DND-41 (cell line): ENCODE measurements at regions not wholly inside any gene's neighbourhood (a gene's known extent, or its start where the extent isn't known, plus 50 kb on each side); places are given as distances from the start of the nearest gene placed in this dataset.

Experiments used
- ATAC-seq: fragments of 200-7000 bp; cut with Tn5 transposase; 3 replicates; pipeline ENCODE4 v1.9.1; 2021; ENCODE audit warnings: low read depth; ENCODE audit not compliant: insufficient read depth
- DNase-seq: peaks from one replicate; pipeline ENCODE4 v3.0.0-alpha.2; 2020
- H2AFZ ChIP-seq: 2 replicates; pipeline ENCODE4 v1.6.0; 2012; ENCODE audit warnings: low read depth, low read length
- H3K27ac ChIP-seq: 2 replicates; pipeline ENCODE4 v1.5.1; 2012; ENCODE audit warnings: low read length, inconsistent platforms
- H3K27me3 ChIP-seq: fragments of 200-600 bp; sonication (generic); 2 replicates; pipeline ENCODE4 v1.6.0; 2012; ENCODE audit warnings: low read length, mild to moderate bottlenecking, inconsistent platforms; ENCODE audit not compliant: insufficient read depth, poor library complexity
- H3K36me3 ChIP-seq: 2 replicates; pipeline ENCODE4 v1.5.1; 2012; ENCODE audit warnings: low read length, inconsistent platforms; ENCODE audit not compliant: insufficient read depth
- H3K4me1 ChIP-seq: 2 replicates; pipeline ENCODE4 v1.5.1; 2012; ENCODE audit warnings: mild to moderate bottlenecking, low read length; ENCODE audit not compliant: insufficient read depth
- H3K4me2 ChIP-seq: 2 replicates; pipeline ENCODE4 v1.6.0; 2012; ENCODE audit warnings: mild to moderate bottlenecking, moderate library complexity, low read length, inconsistent platforms; ENCODE audit not compliant: insufficient read depth
- H3K4me3 ChIP-seq, 2 experiments: fragments of 200-600 bp in 1 of 2; shearing (Covaris generic) in 1 of 2; 2 replicates each; pipeline ENCODE4 v1.5.1; 2012 to 2016; ENCODE audit warnings: inconsistent platforms in 2 of 2, low read length in 2 of 2, mild to moderate bottlenecking in 2 of 2, low read depth in 1 of 2, moderate library complexity in 1 of 2
- H3K79me2 ChIP-seq: 2 replicates; pipeline ENCODE4 v1.6.0; 2012; ENCODE audit warnings: low read length, inconsistent platforms; ENCODE audit not compliant: insufficient read depth
- H3K9ac ChIP-seq: 2 replicates; pipeline ENCODE4 v1.6.0; 2012; ENCODE audit warnings: low read depth, mild to moderate bottlenecking, inconsistent platforms, low read length, moderate library complexity
- H3K9me3 ChIP-seq: 2 replicates; pipeline ENCODE4 v1.5.1; 2012; ENCODE audit warnings: low read length, moderate library complexity, mild to moderate bottlenecking, inconsistent platforms; ENCODE audit not compliant: insufficient read depth, severe bottlenecking
- H4K20me1 ChIP-seq: 2 replicates; pipeline ENCODE4 v1.6.0; 2012; ENCODE audit warnings: low read length; ENCODE audit not compliant: insufficient read depth
- EZH2 ChIP-seq: IDR thresholded peaks from 3 replicates; pipeline ENCODE4 v1.6.1; 2012; ENCODE audit warnings: borderline replicate concordance, low read depth, mild to moderate bottlenecking, moderate library complexity, low read length, inconsistent platforms; ENCODE audit not compliant: severe bottlenecking
- TF ChIP-seq, protein P1 (sequence below): IDR thresholded peaks from 2 replicates; pipeline ENCODE4 v1.5.1; 2012; ENCODE audit warnings: borderline replicate concordance, low read length, moderate library complexity, mild to moderate bottlenecking; ENCODE audit not compliant: poor library complexity, severe bottlenecking; ENCODE audit errors: extremely low read depth

DNA sequence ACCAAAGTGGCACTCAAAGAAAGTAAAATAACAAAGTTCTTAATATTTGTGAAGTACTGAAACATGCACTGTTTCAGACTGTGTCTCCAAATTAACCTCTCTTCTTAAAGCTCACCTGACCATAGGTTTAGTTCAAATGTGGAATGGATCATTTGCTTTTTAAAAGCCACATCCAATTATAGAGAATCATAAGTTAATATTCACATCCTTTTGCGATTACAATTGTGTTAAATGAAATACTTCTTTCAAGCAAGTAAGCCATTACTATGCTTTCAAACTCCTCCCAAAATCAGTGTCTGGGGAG is 95.3 kb upstream of the PTPN13 start:
- ATAC-seq (no peak), DNase-seq (no peak)
- H3K9me3 ChIP-seq, result no peaks in the 10 kb centered on the region
- H3K4me3 ChIP-seq, result no peak overlapping the region
- no peaks in the 10 kb centered on the region for H3K36me3 ChIP-seq
- H2AFZ ChIP-seq, result no peak overlapping the region
- H3K9ac ChIP-seq, result no peak overlapping the region
- no peaks in the 10 kb centered on the region for H4K20me1 ChIP-seq
- no peak for TF ChIP-seq EZH2
- TF ChIP-seq, protein P1, sequence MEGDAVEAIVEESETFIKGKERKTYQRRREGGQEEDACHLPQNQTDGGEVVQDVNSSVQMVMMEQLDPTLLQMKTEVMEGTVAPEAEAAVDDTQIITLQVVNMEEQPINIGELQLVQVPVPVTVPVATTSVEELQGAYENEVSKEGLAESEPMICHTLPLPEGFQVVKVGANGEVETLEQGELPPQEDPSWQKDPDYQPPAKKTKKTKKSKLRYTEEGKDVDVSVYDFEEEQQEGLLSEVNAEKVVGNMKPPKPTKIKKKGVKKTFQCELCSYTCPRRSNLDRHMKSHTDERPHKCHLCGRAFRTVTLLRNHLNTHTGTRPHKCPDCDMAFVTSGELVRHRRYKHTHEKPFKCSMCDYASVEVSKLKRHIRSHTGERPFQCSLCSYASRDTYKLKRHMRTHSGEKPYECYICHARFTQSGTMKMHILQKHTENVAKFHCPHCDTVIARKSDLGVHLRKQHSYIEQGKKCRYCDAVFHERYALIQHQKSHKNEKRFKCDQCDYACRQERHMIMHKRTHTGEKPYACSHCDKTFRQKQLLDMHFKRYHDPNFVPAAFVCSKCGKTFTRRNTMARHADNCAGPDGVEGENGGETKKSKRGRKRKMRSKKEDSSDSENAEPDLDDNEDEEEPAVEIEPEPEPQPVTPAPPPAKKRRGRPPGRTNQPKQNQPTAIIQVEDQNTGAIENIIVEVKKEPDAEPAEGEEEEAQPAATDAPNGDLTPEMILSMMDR, result no peak
- no peak overlapping the region for H3K4me2 ChIP-seq
- no peaks in the 10 kb centered on the region for H3K79me2 ChIP-seq
- peaks cover 7% of the 10 kb centered on the region for H3K4me1 ChIP-seq
- peaks cover 5% of the 10 kb centered on the region for H3K27me3 ChIP-seq
- no peak overlapping the region for H3K27ac ChIP-seq

DNA sequence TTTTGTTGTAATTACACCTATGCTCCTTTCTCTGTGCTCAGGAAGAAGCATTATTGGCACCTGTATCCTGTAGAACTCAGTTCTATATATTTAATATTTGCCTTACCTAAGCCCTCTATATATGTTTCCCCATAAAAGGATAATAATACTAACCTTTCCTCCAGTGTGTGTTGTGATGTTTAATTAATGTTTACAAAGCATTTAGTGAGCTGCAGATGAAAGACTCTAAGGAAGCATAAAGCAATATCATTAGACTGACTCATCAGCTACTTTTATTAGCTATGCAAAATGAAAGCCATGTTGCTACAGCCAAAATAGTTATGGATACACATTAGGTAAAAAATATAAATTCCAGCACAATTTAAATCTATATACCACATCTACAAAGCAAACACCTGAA is 93.6 kb upstream of the PTPN13 start:
- H4K20me1 ChIP-seq, result no peaks in the 10 kb centered on the region
- ATAC-seq (no peak), DNase-seq (no peak)
- H3K27ac ChIP-seq, result no peak overlapping the region
- no peaks in the 10 kb centered on the region for H3K4me1 ChIP-seq
- H3K9me3 ChIP-seq, result no peaks in the 10 kb centered on the region
- TF ChIP-seq, protein P1, result no peak
- no peak for TF ChIP-seq EZH2
- H3K4me3 ChIP-seq, result no peak overlapping the region
- no peak overlapping the region for H3K9ac ChIP-seq
- no peak overlapping the region for H2AFZ ChIP-seq
- H3K27me3 ChIP-seq, result peaks cover 10% of the 10 kb centered on the region
- no peaks in the 10 kb centered on the region for H3K36me3 ChIP-seq
- no peaks in the 10 kb centered on the region for H3K79me2 ChIP-seq
- H3K4me2 ChIP-seq, result no peak overlapping the region

DNA sequence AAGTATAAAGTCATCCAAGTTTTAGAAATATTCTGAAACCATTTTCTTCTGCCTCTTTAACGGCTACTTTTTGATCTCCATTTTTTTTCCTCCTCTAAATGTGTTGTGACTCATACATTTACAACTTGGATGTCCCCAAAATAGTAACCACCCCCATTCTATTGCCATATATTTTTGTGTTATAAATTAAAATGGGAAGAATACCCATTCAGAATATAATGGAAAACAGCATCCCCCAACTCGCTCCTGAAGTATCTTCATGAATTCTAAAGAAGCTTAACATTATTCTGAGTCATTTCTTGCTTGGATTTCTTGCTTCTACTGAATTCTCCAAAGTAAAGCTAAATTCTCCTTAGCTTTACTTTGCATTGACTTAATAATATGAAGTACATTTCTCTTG is 92.0 kb upstream of the PTPN13 start:
- no peaks in the 10 kb centered on the region for H3K79me2 ChIP-seq
- no peak overlapping the region for H3K9ac ChIP-seq
- H3K4me2 ChIP-seq, result no peak overlapping the region
- DNase-seq, result no peak
- H3K9me3 ChIP-seq, result no peaks in the 10 kb centered on the region
- ATAC-seq, result no peak
- H3K36me3 ChIP-seq, result no peaks in the 10 kb centered on the region
- TF ChIP-seq, protein P1, result no peak
- TF ChIP-seq EZH2, result no peak
- H3K4me1 ChIP-seq, result no peaks in the 10 kb centered on the region
- H3K27ac ChIP-seq, result no peak overlapping the region
- no peak overlapping the region for H2AFZ ChIP-seq
- H3K27me3 ChIP-seq, result peaks cover 10% of the 10 kb centered on the region
- H4K20me1 ChIP-seq, result no peaks in the 10 kb centered on the region
- no peak overlapping the region for H3K4me3 ChIP-seq

DNA sequence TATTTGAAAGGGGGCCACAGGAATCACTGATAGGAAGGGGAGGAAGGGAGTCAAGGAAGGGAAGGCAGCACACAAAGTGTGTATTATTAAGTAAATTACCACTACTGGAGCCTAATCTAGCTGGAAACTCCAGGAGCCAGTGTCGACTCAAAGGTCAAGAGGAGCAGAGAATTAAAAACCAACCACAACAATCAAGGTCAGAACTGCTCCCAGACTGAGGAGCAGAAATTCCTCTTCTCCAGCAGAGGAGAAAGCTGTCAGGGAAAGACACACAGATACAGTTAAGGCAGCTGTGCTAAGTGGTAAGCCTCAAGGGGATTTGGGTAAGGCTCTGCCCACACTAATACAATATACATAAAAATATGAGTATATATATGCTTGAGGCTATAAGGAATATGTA is 87.5 kb upstream of the PTPN13 start:
- Histone ChIP-seq H3K9me3 (no peaks in the 10 kb centered on the region), H3K9ac (no peak overlapping the region), H3K4me3 (no peak overlapping the region), H3K27me3 (peaks cover 7% of the 10 kb centered on the region), H3K79me2 (no peaks in the 10 kb centered on the region), H3K4me1 (no peaks in the 10 kb centered on the region), H3K4me2 (no peak overlapping the region), H4K20me1 (no peaks in the 10 kb centered on the region), H3K36me3 (no peaks in the 10 kb centered on the region), H2AFZ (no peak overlapping the region), H3K27ac (no peak overlapping the region)
- ATAC-seq (no peak), DNase-seq (no peak)
- TF ChIP-seq, protein P1, result no peak
- no peak for TF ChIP-seq EZH2
